Endothelial cell of umbilical vein (primary cell): ENCODE measurements at regions not wholly inside any gene's neighbourhood (a gene's known extent, or its start where the extent isn't known, plus 50 kb on each side); places are given as distances from the start of the nearest gene placed in this dataset.

Source experiments
- BruUV-seq: library from RNA; stranded (reverse); fragments of 400-500 nt; replicated peaks from 2 replicates; lab custom pipeline; 2021; lab: Mats Ljungman, UMichigan
- CTCF ChIA-PET: fragments of 300-600, 350-600 bp; sonication (Branson Sonifier 250); formaldehyde crosslinking; loops from one replicate; lab custom pipeline; 2021; ENCODE audit warnings: antibody characterized with exemption, inconsistent platforms; lab: Charles Lee
- POLR2A ChIA-PET: fragments of 300-600, 350-600 bp; sonication (Branson Sonifier 250); formaldehyde crosslinking; loops from one replicate; lab custom pipeline; 2021; ENCODE audit warnings: antibody characterized with exemption, inconsistent platforms; lab: Charles Lee
- DNase-seq: peaks from one replicate; pipeline ENCODE4 v3.0.0-alpha.2; 2011; ENCODE audit warnings: low read depth, low spot score
- FAIRE-seq: peaks from 2 replicates; lab custom pipeline; 2011; peaks lifted over from hg19 to GRCh38; lab: Jason Lieb, UNC
- H2AFZ ChIP-seq: 2 replicates; pipeline ENCODE4 v1.6.0; 2012; ENCODE audit warnings: low read depth, low read length, control low read depth, inconsistent platforms
- H3K27ac ChIP-seq: 2 replicates; pipeline ENCODE4 v1.5.1; 2011; ENCODE audit warnings: low read depth, mild to moderate bottlenecking, control low read depth, low read length, moderate library complexity; ENCODE audit not compliant: insufficient read depth
- H3K27me3 ChIP-seq, 2 experiments: 2 replicates each; pipeline versions ENCODE4 v1.6.0 to v1.6.1; 2011; ENCODE audit warnings: low read length in 2 of 2, mixed read lengths in 1 of 2; ENCODE audit not compliant: control insufficient read depth in 2 of 2, insufficient read depth in 2 of 2
- H3K36me3 ChIP-seq, 2 experiments: 2 replicates in 1 of 2; 3 replicates in 1 of 2; pipeline ENCODE4 v1.5.1; 2011; ENCODE audit warnings: low read length in 2 of 2, mild to moderate bottlenecking in 1 of 2, moderate library complexity in 1 of 2; ENCODE audit not compliant: control insufficient read depth in 2 of 2, insufficient read depth in 2 of 2; ENCODE audit errors: extremely low read depth in 1 of 2
- H3K4me1 ChIP-seq: 3 replicates; pipeline ENCODE4 v1.5.1; 2011; ENCODE audit warnings: mild to moderate bottlenecking, low read length; ENCODE audit not compliant: control insufficient read depth, insufficient read depth; ENCODE audit errors: extremely low read depth
- H3K4me2 ChIP-seq: 2 replicates; pipeline ENCODE4 v1.6.1; 2011; ENCODE audit warnings: low read length, control low read depth, mixed read lengths; ENCODE audit not compliant: insufficient read depth
- H3K4me3 ChIP-seq, 3 experiments: fragments of 200-600 bp in 1 of 3; sonication (generic), shearing (Covaris generic) in 1 of 3; replicated peaks in 1 of 3; 2 replicates each; pipeline ENCODE4 v1.5.1; 2011 to 2016; ENCODE audit warnings: control low read depth in 3 of 3, low read length in 3 of 3, mild to moderate bottlenecking in 2 of 3, inconsistent platforms in 1 of 3, low read depth in 1 of 3, moderate library complexity in 1 of 3; ENCODE audit not compliant: insufficient read depth in 1 of 3
- H3K79me2 ChIP-seq: 2 replicates; pipeline ENCODE4 v1.6.0; 2012; ENCODE audit warnings: low read length, inconsistent platforms; ENCODE audit not compliant: control insufficient read depth, insufficient read depth
- H3K9ac ChIP-seq: replicated peaks from 2 replicates; pipeline ENCODE3; 2011; ENCODE audit warnings: low read length, control low read depth; ENCODE audit not compliant: insufficient read depth; ENCODE audit errors: extremely low read depth
- H3K9me1 ChIP-seq: replicated peaks from 3 replicates; pipeline ENCODE4 v1.6.0; 2011; ENCODE audit warnings: mild to moderate bottlenecking, low read length; ENCODE audit not compliant: control insufficient read depth, insufficient read depth; ENCODE audit errors: extremely low read depth
- H3K9me3 ChIP-seq: replicated peaks from 2 replicates; pipeline ENCODE4 v1.5.1; 2012; ENCODE audit warnings: low read length, inconsistent platforms; ENCODE audit not compliant: control insufficient read depth, insufficient read depth
- H4K20me1 ChIP-seq: replicated peaks from 2 replicates; pipeline ENCODE3; 2011; ENCODE audit warnings: mild to moderate bottlenecking, low read length; ENCODE audit not compliant: control insufficient read depth, insufficient read depth; ENCODE audit errors: extremely low read depth
- CTCF ChIP-seq, 2 donors: IDR thresholded peaks; 1 replicate in 1 of 2; 2 replicates in 1 of 2; pipeline ENCODE4 v1.5.1; 2011; ENCODE audit warnings: low read length in 2 of 2, mild to moderate bottlenecking in 2 of 2, moderate library complexity in 2 of 2, control low read depth in 1 of 2, inconsistent platforms in 1 of 2, low read depth in 1 of 2; ENCODE audit not compliant: insufficient read depth in 1 of 2; ENCODE audit errors: extremely low read depth in 1 of 2
- EZH2 ChIP-seq: IDR thresholded peaks from 2 replicates; pipeline ENCODE4 v1.6.1; 2012; ENCODE audit warnings: borderline replicate concordance, low read depth, mild to moderate bottlenecking, moderate library complexity, low read length, inconsistent platforms; ENCODE audit not compliant: severe bottlenecking
- FOS ChIP-seq: IDR thresholded peaks from 2 replicates; pipeline ENCODE4 v1.6.1; 2011; ENCODE audit warnings: mild to moderate bottlenecking, low read length, moderate library complexity, borderline replicate concordance; ENCODE audit not compliant: insufficient read depth
- GATA2 ChIP-seq: IDR thresholded peaks from 2 replicates; pipeline ENCODE4 v1.7.0; 2011; ENCODE audit warnings: low read depth, mild to moderate bottlenecking, moderate library complexity, mixed read lengths, low read length; ENCODE audit not compliant: insufficient read length, insufficient read depth
- JUN ChIP-seq: IDR thresholded peaks from 2 replicates; pipeline ENCODE4 v1.6.1; 2011; ENCODE audit warnings: borderline replicate concordance, low read depth; ENCODE audit not compliant: insufficient read length, insufficient read depth
- MAX ChIP-seq: IDR thresholded peaks from 2 replicates; pipeline ENCODE4 v1.6.1; 2011; ENCODE audit not compliant: insufficient read depth, insufficient read length
- POLR2A ChIP-seq: IDR thresholded peaks from 2 replicates; pipeline ENCODE4 v1.6.1; 2012; ENCODE audit warnings: low read depth, mild to moderate bottlenecking, control low read depth, low read length
- POLR2AphosphoS5 ChIP-seq: IDR thresholded peaks from 2 replicates; pipeline ENCODE4 v1.6.1; 2012; ENCODE audit warnings: low read depth, mild to moderate bottlenecking, control low read depth, low read length, moderate library complexity; ENCODE audit not compliant: insufficient read depth
- dilution Hi-C: fragments of 300-500 bp; cut with MboI; formaldehyde crosslinking; loops from one replicate; pipeline ENCODE4 v1.15.0; 2019; ENCODE audit warnings: low sequenced_read_pairs; ENCODE audit not compliant: extremely low pct_ligation_motif_present
- intact Hi-C: fragments of 100-400 bp; cut with micrococcal nuclease; formaldehyde crosslinking; loops from one replicate; pipeline ENCODE4 v1.10.0; 2022

GRCh38 chr22:49402169-49402568 lies 425.5 kb downstream of the BRD1 start:
- Histone ChIP-seq H3K9me3 (no peaks in the 10 kb centered on the region), H3K4me1 (no peaks in the 10 kb centered on the region), H3K27ac (no peak overlapping the region), H3K9ac (no peak overlapping the region), H3K27me3 (no peaks in the 10 kb centered on the region), H3K79me2 (no peaks in the 10 kb centered on the region), H3K36me3 (no peaks in the 10 kb centered on the region), H4K20me1 (no peaks in the 10 kb centered on the region), H3K9me1 (no peaks in the 10 kb centered on the region), H3K4me2 (no peak overlapping the region), H3K4me3 (no peak overlapping the region), H2AFZ (no peak overlapping the region)
- TF ChIP-seq FOS (no peak), MAX (no peak), JUN (no peak), POLR2AphosphoS5 (no peak), GATA2 (no peak), POLR2A (no peak), CTCF (IDR thresholded peaks at IDR 0.05; ENCODE audit: extremely low read depth in 1 of 2, insufficient read depth in 1 of 2, low read depth in 1 of 2, low read length in 2 of 2) (no peak), EZH2 (no peak)
- CTCF ChIA-PET, result no interaction called here
- dilution Hi-C loops, result no loop called here
- no TSS peak for BruUV-seq
- FAIRE-seq, result no peak
- POLR2A ChIA-PET, result no interaction called here
- DNase-seq, result no peak
- intact Hi-C loops, result no loop called here
